Loucy (cell line): ENCODE measurements at regions not wholly inside any gene's neighbourhood (a gene's known extent, or its start where the extent isn't known, plus 50 kb on each side); places are given as distances from the start of the nearest gene placed in this dataset.

Experiments used
- CTCF ChIP-seq: fragments of 200-600 bp; sonication (generic); conservative IDR thresholded peaks from 2 replicates; pipeline ENCODE4 v1.5.1; 2014; ENCODE audit warnings: mild to moderate bottlenecking, antibody characterized with exemption, low read length
- EZH2phosphoT487 ChIP-seq: fragments of 200-600 bp; IDR thresholded peaks from 2 replicates; pipeline ENCODE4 v1.6.1; 2018; ENCODE audit warnings: antibody characterized with exemption, mild to moderate bottlenecking, moderate library complexity, borderline replicate concordance

- TF ChIP-seq CTCF, result no peak
- TF ChIP-seq EZH2phosphoT487, result no peak
These were observed 155.9 kb upstream of the KLF12 start for GRCh38 chr13:74289861-74290773.
